Liver (tissue), 3 donors: ENCODE measurements at regions not wholly inside any gene's neighbourhood (a gene's known extent, or its start where the extent isn't known, plus 50 kb on each side); places are given as distances from the start of the nearest gene placed in this dataset.

Source experiments
- EGR1 ChIP-seq, 2 donors: IDR thresholded peaks; 2 replicates each; pipeline ENCODE4 v1.6.1; 2016 to 2018; ENCODE audit warnings: antibody characterized with exemption in 2 of 2, low read depth in 2 of 2
- JUND ChIP-seq, 2 donors: IDR thresholded peaks; 2 replicates each; pipeline ENCODE4 v1.6.1; 2016; ENCODE audit warnings: antibody characterized with exemption in 2 of 2
- RAD21 ChIP-seq, 2 donors: IDR thresholded peaks; 2 replicates each; pipeline ENCODE4 v1.6.1; 2016; ENCODE audit warnings: antibody characterized with exemption in 2 of 2, mild to moderate bottlenecking in 2 of 2
- YY1 ChIP-seq: IDR thresholded peaks from 2 replicates; pipeline ENCODE4 v1.6.1; 2016; ENCODE audit warnings: antibody characterized with exemption, mild to moderate bottlenecking
- TF ChIP-seq, protein P1 (sequence below): fragments of 150-350 bp; IDR thresholded peaks from 2 replicates; pipeline ENCODE4 v1.5.1; 2017; ENCODE audit warnings: improper control_type of control experiment, low read depth, low read length; ENCODE audit not compliant: missing input control
- donor health status: healthy.
- donor health status: healthy.

GRCh38 chr21:43301409-43302061 is 125.4 kb downstream of the SIK1 start:
- TF ChIP-seq, protein P1, sequence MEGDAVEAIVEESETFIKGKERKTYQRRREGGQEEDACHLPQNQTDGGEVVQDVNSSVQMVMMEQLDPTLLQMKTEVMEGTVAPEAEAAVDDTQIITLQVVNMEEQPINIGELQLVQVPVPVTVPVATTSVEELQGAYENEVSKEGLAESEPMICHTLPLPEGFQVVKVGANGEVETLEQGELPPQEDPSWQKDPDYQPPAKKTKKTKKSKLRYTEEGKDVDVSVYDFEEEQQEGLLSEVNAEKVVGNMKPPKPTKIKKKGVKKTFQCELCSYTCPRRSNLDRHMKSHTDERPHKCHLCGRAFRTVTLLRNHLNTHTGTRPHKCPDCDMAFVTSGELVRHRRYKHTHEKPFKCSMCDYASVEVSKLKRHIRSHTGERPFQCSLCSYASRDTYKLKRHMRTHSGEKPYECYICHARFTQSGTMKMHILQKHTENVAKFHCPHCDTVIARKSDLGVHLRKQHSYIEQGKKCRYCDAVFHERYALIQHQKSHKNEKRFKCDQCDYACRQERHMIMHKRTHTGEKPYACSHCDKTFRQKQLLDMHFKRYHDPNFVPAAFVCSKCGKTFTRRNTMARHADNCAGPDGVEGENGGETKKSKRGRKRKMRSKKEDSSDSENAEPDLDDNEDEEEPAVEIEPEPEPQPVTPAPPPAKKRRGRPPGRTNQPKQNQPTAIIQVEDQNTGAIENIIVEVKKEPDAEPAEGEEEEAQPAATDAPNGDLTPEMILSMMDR: no peak
- TF ChIP-seq JUND (IDR thresholded peaks at IDR 0.05): no peak
- TF ChIP-seq RAD21 (IDR thresholded peaks at IDR 0.05): no peak
- no peak for TF ChIP-seq YY1
- TF ChIP-seq EGR1 (IDR thresholded peaks at IDR 0.05; ENCODE audit: low read depth in 2 of 2): no peak
